Immature natural killer cell (primary cell): ENCODE measurements at regions not wholly inside any gene's neighbourhood (a gene's known extent, or its start where the extent isn't known, plus 50 kb on each side); places are given as distances from the start of the nearest gene placed in this dataset.
A peak's percentile ranks its signal among the peaks of the same experiment; 100 is the strongest.

Experiments used
- DNase-seq, 3 donors: peaks; one replicate each; pipeline ENCODE4 v3.0.0; 2022; ENCODE audit warnings: mixed read lengths in 1 of 3
- H3K27ac Mint-ChIP-seq, 6 donors: one replicate each; pipeline ENCODE4 v1.8.0; 2020; ENCODE audit warnings: mixed read lengths in 6 of 6, mild to moderate bottlenecking in 5 of 6, inconsistent platforms in 4 of 6, moderate library complexity in 3 of 6
- H3K27me3 Mint-ChIP-seq, 3 donors: one replicate each; pipeline ENCODE4 v1.8.0; 2020 to 2021; ENCODE audit warnings: low read depth in 3 of 3, mild to moderate bottlenecking in 3 of 3, mixed read lengths in 3 of 3, moderate library complexity in 3 of 3, inconsistent platforms in 1 of 3
- H3K36me3 Mint-ChIP-seq, 3 donors: one replicate each; pipeline ENCODE4 v1.8.0; 2020; ENCODE audit warnings: mixed read lengths in 3 of 3, inconsistent platforms in 2 of 3, mild to moderate bottlenecking in 2 of 3
- H3K4me1 Mint-ChIP-seq, 2 donors: one replicate each; pipeline ENCODE4 v1.8.0; 2020; ENCODE audit warnings: inconsistent platforms in 2 of 2, mild to moderate bottlenecking in 2 of 2, mixed read lengths in 2 of 2, moderate library complexity in 1 of 2
- H3K4me3 Mint-ChIP-seq, 5 donors: one replicate each; pipeline ENCODE4 v1.8.0; 2020; ENCODE audit warnings: mild to moderate bottlenecking in 5 of 5, mixed read lengths in 5 of 5, inconsistent platforms in 3 of 5, moderate library complexity in 3 of 5
- H3K9me3 Mint-ChIP-seq, 6 donors: one replicate each; pipeline ENCODE4 v1.8.0; 2020; ENCODE audit warnings: mild to moderate bottlenecking in 6 of 6, mixed read lengths in 6 of 6, inconsistent platforms in 4 of 6, moderate library complexity in 3 of 6

- Mint-ChIP-seq H3K9me3 (no peaks in the 10 kb centered on the region), H3K36me3 (no peaks in the 10 kb centered on the region), H3K4me3 (no peak overlapping the region), H3K27ac (no peak overlapping the region), H3K4me1 (no peaks in the 10 kb centered on the region), H3K27me3 (peaks cover 0 to 5% (median 2%) of the 10 kb centered on the region in 3 donors)
- peak; percentile 18 to 44 (median 35) for DNase-seq
Measured at GRCh38 chr12:130031571-130032189, 127.9 kb upstream of the TMEM132D start.

DNA sequence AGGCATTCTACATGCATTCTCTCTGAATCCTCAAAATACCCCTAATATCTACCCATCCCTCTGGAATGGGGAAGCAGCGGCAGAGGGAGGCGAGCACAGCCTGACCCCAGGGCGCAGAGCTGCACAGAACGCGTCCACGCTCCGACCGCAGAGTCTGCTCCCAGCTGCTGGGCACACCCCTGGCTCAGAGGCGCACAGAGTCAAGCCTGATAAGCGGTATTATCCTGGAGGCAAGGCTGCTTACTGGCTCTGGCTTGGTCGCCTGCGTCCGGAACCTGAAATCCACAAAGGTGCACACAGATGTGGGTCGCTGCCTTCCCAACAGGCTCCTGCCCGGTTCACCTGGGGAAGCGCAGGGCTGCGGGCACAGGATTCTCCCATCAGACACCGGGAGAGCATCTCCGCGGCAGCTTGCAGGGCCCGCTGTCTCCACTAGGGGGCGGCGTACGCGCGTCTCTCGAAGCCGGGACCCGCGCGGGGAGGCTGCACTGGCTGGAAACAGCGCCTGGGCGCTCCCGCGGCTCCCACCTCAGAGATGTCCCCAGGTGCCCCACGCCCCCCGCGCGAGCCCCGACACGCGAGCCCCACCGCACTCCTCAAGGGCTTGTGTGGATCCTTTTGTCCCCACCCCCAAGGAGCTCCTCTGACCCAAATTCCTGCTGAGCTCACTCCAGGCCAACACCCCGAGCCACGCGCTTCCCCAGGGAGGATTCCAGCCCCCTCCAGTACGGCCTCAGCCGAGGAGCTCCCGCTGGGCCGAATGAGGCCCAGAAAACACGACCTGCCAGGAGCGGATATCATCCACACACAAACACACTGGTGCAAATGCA is 120.1 kb upstream of the FZD10 start:
- H3K27ac Mint-ChIP-seq: no peak overlapping the region
- no peak overlapping the region for H3K4me3 Mint-ChIP-seq
- H3K27me3 Mint-ChIP-seq: peaks cover 6 to 19% (median 8%) of the 10 kb centered on the region in 3 donors
- peaks cover 0 to 5% (median 0%) of the 10 kb centered on the region in 6 donors for H3K9me3 Mint-ChIP-seq
- H3K4me1 Mint-ChIP-seq: no peaks in the 10 kb centered on the region
- DNase-seq: no peak
- no peaks in the 10 kb centered on the region for H3K36me3 Mint-ChIP-seq

GRCh38 chr12:130043685-130044406 is 118.4 kb upstream of the FZD10 start:
- Mint-ChIP-seq H3K9me3 (peaks cover 0 to 7% (median 0%) of the 10 kb centered on the region in 6 donors), H3K4me1 (no peaks in the 10 kb centered on the region), H3K27ac (no peak overlapping the region), H3K27me3 (peaks cover 3 to 19% (median 10%) of the 10 kb centered on the region in 3 donors), H3K4me3 (no peak overlapping the region), H3K36me3 (no peaks in the 10 kb centered on the region)
- no peak for DNase-seq

- Mint-ChIP-seq H3K27ac (no peak overlapping the region), H3K4me3 (no peak overlapping the region), H3K36me3 (no peaks in the 10 kb centered on the region), H3K27me3 (peaks cover 2 to 18% (median 8%) of the 10 kb centered on the region in 3 donors), H3K9me3 (peaks cover 0 to 7% (median 0%) of the 10 kb centered on the region in 6 donors), H3K4me1 (no peaks in the 10 kb centered on the region)
- no peak for DNase-seq
Measured at GRCh38 chr12:130044991-130045621, 117.2 kb upstream of the FZD10 start.

DNA sequence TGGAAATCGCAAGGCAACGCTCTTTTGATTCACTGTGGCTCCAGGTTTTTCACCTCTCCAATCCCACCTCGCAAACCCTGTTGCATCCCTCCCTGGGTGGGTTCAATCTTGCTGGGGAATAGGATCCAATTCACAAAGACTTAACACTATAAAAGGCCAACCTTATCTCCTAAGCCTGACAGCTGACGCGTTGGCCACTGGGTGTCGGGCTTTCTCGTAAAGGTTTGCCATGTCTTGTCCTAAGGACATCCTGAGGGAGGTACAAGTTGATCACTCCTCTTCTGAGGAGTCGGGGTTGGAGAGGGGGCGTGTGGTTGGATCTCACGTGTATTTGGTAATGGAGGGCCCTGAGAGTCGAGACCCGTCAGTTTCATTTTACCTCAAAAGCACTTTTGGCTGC is 112.6 kb upstream of the FZD10 start:
- DNase-seq: no peak
- Mint-ChIP-seq H3K4me1 (no peaks in the 10 kb centered on the region), H3K9me3 (peaks cover 0 to 5% (median 0%) of the 10 kb centered on the region in 6 donors), H3K4me3 (no peak overlapping the region), H3K36me3 (no peaks in the 10 kb centered on the region), H3K27me3 (peaks cover 4 to 11% (median 6%) of the 10 kb centered on the region in 3 donors), H3K27ac (no peak overlapping the region)

- no peak overlapping the region for H3K27ac Mint-ChIP-seq
- no peak overlapping the region for H3K4me3 Mint-ChIP-seq
Measured at GRCh38 chr12:130051900-130052299, 110.4 kb upstream of the FZD10 start.

DNA sequence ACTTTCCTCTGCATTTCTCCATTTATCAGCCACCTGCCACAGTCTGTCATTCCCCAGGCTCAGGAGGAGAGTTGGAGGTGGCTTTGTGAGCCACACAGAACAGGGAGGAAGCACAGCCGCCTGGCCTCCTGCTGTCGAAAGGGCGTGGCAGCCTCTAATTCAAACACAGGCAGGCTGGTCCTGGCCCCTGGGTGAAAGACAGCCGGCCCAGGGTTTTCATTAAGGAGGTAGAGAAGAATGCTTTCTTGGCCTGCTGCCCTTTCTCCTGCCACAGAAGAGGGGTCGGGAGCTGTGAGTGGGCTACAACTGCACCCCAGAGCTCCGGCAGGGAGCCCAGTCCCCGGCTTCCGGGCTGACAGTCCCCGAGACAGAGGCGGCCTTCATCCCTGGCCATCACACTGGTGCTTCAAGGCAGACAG is 108.6 kb upstream of the FZD10 start:
- Mint-ChIP-seq H3K4me3 (no peak overlapping the region), H3K27me3 (peaks cover 5 to 11% (median 7%) of the 10 kb centered on the region in 3 donors), H3K9me3 (peaks cover 0 to 8% (median 2%) of the 10 kb centered on the region in 6 donors), H3K27ac (no peak overlapping the region), H3K36me3 (no peaks in the 10 kb centered on the region), H3K4me1 (no peaks in the 10 kb centered on the region)
- DNase-seq: no peak

More at GRCh38 chr12:130051900-130052299, 110.4 kb upstream of the FZD10 start:
- peaks cover 0 to 8% (median 2%) of the 10 kb centered on the region in 6 donors for H3K9me3 Mint-ChIP-seq
- no peak for DNase-seq
- no peaks in the 10 kb centered on the region for H3K4me1 Mint-ChIP-seq
- H3K36me3 Mint-ChIP-seq: no peaks in the 10 kb centered on the region
- peaks cover 5 to 11% (median 8%) of the 10 kb centered on the region in 3 donors for H3K27me3 Mint-ChIP-seq

- Mint-ChIP-seq H3K4me3 (no peak overlapping the region), H3K27ac (no peak overlapping the region), H3K4me1 (no peaks in the 10 kb centered on the region)
Measured at GRCh38 chr12:130054803-130055202, 107.5 kb upstream of the FZD10 start.

GRCh38 chr12:130058926-130059472 is 103.3 kb upstream of the FZD10 start:
- H3K36me3 Mint-ChIP-seq: no peaks in the 10 kb centered on the region
- DNase-seq: no peak
- H3K27ac Mint-ChIP-seq: no peak overlapping the region
- no peaks in the 10 kb centered on the region for H3K4me1 Mint-ChIP-seq
- peaks cover 0 to 8% (median 2%) of the 10 kb centered on the region in 6 donors for H3K9me3 Mint-ChIP-seq
- peaks cover 4 to 9% (median 4%) of the 10 kb centered on the region in 3 donors for H3K27me3 Mint-ChIP-seq
- H3K4me3 Mint-ChIP-seq: no peak overlapping the region

More at GRCh38 chr12:130054803-130055202, 107.5 kb upstream of the FZD10 start:
- DNase-seq: no peak
- H3K9me3 Mint-ChIP-seq: peaks cover 0 to 8% (median 2%) of the 10 kb centered on the region in 6 donors
- no peaks in the 10 kb centered on the region for H3K36me3 Mint-ChIP-seq
- peaks cover 5 to 11% (median 8%) of the 10 kb centered on the region in 3 donors for H3K27me3 Mint-ChIP-seq

DNA sequence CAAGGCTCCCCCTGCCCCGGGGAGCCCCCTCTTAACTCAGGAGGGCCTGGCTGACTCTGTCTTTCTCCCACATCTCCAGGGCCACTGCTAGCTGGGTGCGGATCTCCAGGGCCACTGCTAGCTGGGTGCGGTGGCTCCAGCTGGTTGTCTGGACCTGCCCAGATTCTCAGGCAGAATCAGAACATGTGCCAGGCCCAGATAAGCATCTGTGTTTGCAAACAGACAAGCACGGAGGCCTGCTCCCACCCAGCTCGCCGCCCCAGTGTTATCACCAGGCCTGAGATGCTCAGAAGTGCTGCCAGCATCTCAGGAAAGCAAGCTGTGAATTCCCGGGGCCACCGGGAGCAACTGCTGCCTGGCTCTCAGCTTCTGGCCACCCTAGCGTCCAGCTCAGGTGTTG is 98.4 kb upstream of the FZD10 start:
- Mint-ChIP-seq H3K27ac (no peak overlapping the region), H3K4me1 (no peaks in the 10 kb centered on the region), H3K4me3 (no peak overlapping the region), H3K36me3 (no peaks in the 10 kb centered on the region), H3K27me3 (peaks cover 0 to 4% (median 4%) of the 10 kb centered on the region in 3 donors), H3K9me3 (peaks cover 0 to 5% (median 0%) of the 10 kb centered on the region in 6 donors)
- DNase-seq: no peak

DNA sequence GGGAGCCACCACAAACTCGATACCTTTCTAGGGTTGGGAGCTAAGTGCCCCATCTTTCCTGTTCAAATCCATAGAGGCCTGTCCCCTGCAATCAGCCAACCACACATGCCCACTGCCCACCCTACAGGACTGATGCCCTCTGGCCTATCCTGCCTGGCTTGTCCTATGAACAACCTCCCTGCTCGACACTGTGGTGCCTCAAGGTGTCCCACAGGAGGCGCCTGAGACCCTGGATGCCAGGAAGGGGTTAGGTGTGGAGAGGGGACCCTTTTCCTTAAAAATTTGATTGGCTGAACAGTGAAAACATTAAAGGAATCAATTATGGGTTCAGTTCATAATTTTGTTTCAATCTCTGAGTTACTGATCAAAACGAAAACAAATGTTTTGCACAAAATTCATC is 97.3 kb upstream of the FZD10 start:
- no peaks in the 10 kb centered on the region for H3K4me1 Mint-ChIP-seq
- no peaks in the 10 kb centered on the region for H3K36me3 Mint-ChIP-seq
- no peak overlapping the region for H3K4me3 Mint-ChIP-seq

DNA sequence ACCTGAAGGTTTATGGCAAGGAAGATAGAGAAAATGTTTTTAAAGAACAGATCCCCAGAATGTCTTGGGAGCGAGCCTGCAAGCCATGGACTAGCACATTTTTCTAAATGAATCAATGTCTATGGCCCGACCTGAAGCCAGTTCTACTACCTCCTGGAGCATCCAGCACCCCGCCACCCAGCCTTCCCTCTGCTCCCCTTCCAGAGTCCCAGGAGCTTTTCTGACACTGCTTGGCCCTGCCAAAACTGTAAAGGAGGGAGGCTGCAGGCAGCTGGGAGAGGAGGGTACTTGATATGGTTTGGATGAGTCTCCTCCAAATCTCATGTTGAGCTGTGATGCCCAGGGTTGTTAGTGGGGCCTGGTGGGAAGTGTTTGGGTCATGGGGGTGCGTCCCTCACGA is 95.5 kb upstream of the FZD10 start:
- no peaks in the 10 kb centered on the region for H3K36me3 Mint-ChIP-seq
- no peaks in the 10 kb centered on the region for H3K4me1 Mint-ChIP-seq
- H3K4me3 Mint-ChIP-seq: no peak overlapping the region
- peaks cover 0 to 5% (median 0%) of the 10 kb centered on the region in 6 donors for H3K9me3 Mint-ChIP-seq
- H3K27ac Mint-ChIP-seq: no peak overlapping the region
- DNase-seq: no peak
- peaks cover 0 to 4% (median 2%) of the 10 kb centered on the region in 3 donors for H3K27me3 Mint-ChIP-seq

More for the DNA sequence above, 97.3 kb upstream of the FZD10 start:
- Mint-ChIP-seq H3K9me3 (peaks cover 0 to 5% (median 0%) of the 10 kb centered on the region in 6 donors), H3K27me3 (peaks cover 0 to 4% (median 2%) of the 10 kb centered on the region in 3 donors), H3K27ac (no peak overlapping the region)
- DNase-seq: no peak

DNA sequence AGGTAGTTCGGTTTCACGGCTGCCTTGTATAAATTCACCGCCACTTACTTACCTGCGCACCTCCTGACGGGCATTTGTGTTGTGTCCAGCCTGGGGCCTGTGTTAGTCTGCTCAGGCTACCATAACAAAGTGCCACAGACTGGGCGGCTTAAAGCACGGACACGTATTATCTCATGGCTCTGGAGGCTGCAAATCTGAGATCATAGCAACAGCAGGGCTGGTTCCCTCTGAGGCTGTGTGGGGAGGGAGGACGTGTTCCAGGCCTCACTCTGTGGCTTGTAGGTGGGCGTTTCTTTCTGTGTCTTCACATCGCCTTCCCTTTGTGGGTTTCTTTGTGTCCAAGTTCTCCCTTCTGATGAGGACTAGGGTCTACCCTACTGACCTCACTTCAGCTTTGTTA is 93.5 kb upstream of the FZD10 start:
- no peak for DNase-seq
- H3K27me3 Mint-ChIP-seq: peaks cover 0 to 3% (median 0%) of the 10 kb centered on the region in 3 donors
- H3K36me3 Mint-ChIP-seq: no peaks in the 10 kb centered on the region
- no peak overlapping the region for H3K27ac Mint-ChIP-seq
- peaks cover 0 to 5% (median 0%) of the 10 kb centered on the region in 6 donors for H3K9me3 Mint-ChIP-seq
- no peak overlapping the region for H3K4me3 Mint-ChIP-seq
- H3K4me1 Mint-ChIP-seq: no peaks in the 10 kb centered on the region
